T47D (cell line): ENCODE measurements at regions not wholly inside any gene's neighbourhood (a gene's known extent, or its start where the extent isn't known, plus 50 kb on each side); places are given as distances from the start of the nearest gene placed in this dataset.
A peak's percentile ranks its signal among the peaks of the same experiment; 100 is the strongest.

Experiments
- DNase-seq, 2 experiments: peaks; one replicate each; pipeline versions ENCODE4 v3.0.0 to v3.0.0-alpha.2; 2011 to 2012; ENCODE audit warnings: low read depth in 1 of 2, low spot score in 1 of 2
- JUND ChIP-seq: IDR thresholded peaks from 2 replicates; pipeline ENCODE4 v1.6.1; 2012; ENCODE audit warnings: low read depth
- in situ Hi-C: cut with HindIII; loops from 2 replicates; pipeline ENCODE4 v1.10.0; 2016; ENCODE audit warnings: low sequenced_read_pairs, low pct_unique_long_range_greater_than_20kb

GRCh38 chr4:184879271-184879670 lies 53.5 kb upstream of the ACSL1 start:
- TF ChIP-seq JUND, result no peak
- in situ Hi-C loops, result no loop called here
- DNase-seq, result no peak

GRCh38 chr4:184882276-184882675 lies 56.5 kb upstream of the ACSL1 start:
- in situ Hi-C loops, result no loop called here
- no peak for TF ChIP-seq JUND
- no peak for DNase-seq

DNA sequence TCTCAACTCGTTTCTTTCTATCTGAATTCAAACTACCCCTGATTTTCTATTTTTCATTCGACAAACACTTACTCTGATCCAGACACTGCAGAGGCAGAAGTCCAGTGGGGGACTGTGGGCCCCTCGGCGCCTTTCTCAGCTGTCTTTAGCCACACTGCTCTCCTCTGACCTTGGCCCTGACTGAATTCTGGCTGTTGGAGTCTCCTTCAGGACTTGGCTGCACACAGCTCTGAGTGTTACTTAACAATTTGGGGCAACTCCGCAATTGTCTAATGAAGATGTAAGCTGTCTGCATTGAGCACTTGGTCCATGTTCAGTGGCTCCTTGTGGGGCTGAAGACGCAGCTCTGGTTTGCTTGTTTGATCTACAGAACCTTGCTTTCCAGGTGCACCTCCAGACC lies 57.3 kb upstream of the ACSL1 start:
- TF ChIP-seq JUND, result no peak
- in situ Hi-C loops, result no loop called here

DNA sequence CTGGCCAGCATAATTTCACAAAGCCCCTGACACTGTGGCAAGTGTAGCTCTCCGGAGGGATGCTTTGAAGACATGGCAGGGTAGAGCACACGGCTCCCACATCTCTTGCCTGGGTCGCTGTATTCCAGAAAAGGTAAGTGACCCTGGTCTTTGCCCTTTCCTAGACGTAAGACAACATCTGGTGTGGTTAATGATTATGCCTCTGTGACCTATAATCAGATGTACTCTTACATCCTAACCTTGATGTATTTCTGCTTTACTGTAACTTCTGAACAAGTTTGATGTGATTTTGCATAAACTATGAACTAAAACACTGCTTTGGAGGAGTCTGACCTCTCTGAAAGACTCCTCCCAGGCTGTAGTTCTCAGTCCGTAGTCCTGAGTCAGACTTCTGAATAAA lies 59.1 kb upstream of the ACSL1 start:
- TF ChIP-seq JUND, result no peak
- no peak for DNase-seq
- in situ Hi-C loops, result no loop called here

More for the DNA sequence above, 57.3 kb upstream of the ACSL1 start:
- no peak for DNase-seq

DNA sequence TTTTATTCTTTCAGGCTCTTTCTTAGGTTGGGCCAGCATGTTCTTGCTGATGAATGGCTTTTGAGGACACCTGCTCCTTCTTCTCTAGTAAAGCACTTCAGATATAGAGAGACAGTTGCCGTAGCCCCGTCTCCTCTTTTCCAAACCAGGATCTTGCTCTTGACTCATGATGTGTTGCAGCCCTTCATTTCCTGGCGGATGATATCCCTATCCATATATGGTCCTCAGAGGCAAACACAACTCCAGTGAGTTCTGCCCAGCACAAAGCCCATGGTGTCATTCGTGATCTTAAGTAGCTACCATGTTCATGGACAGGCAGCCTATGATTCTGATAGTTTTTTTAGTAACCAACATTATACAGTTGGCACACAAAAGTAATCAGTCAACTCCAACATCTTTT lies 59.8 kb upstream of the ACSL1 start:
- no peak for TF ChIP-seq JUND
- DNase-seq, result no peak
- in situ Hi-C loops, result no loop called here

- no peak for DNase-seq
- in situ Hi-C loops, result no loop called here
These were observed 61.6 kb upstream of the ACSL1 start for GRCh38 chr4:184887333-184887732.

GRCh38 chr4:184887947-184888346 lies 62.2 kb upstream of the ACSL1 start:
- in situ Hi-C loops, result no loop called here
- DNase-seq, result no peak
- no peak for TF ChIP-seq JUND

More at GRCh38 chr4:184887333-184887732, 61.6 kb upstream of the ACSL1 start:
- no peak for TF ChIP-seq JUND

DNA sequence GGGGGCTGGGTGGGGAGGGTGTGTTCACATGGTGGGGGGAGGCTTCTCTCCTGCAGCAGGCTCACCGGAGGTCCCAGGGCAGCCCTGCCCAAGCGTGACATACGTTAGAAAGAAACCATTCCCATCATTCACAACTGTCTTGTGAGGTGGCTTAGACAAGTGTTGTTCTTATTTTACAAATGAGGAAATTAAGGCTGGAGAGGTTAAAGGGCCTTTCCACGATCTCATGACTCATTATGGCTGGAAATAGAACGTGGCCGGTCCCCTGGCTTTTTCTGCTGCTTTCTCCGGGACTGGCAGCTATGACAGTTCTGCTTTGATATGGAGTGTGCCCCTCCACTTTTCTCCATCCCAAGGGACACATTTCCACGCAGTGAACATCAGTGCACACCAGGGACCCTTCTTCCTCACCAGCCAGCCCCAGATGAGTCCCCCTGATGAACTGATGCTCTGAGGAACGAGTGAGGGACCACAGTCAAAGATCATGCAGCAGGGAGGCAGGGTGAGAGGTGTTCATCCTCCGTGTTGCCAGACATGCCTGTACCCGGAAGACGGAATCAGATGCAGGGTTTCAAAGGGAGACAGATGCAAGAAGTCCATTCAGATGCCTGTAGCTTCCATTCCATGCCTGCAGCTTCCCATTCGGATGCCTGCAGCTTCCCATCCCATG lies 64.0 kb upstream of the ACSL1 start:
- no peak for TF ChIP-seq JUND
- no peak for DNase-seq
- in situ Hi-C loops, result no loop called here

GRCh38 chr4:184890499-184890898 lies 64.7 kb upstream of the ACSL1 start:
- in situ Hi-C loops, result no loop called here
- no peak for DNase-seq
- no peak for TF ChIP-seq JUND

- TF ChIP-seq JUND, result no peak
- in situ Hi-C loops, result no loop called here
- no peak for DNase-seq
These were observed 66.1 kb upstream of the ACSL1 start for GRCh38 chr4:184891816-184892397.

DNA sequence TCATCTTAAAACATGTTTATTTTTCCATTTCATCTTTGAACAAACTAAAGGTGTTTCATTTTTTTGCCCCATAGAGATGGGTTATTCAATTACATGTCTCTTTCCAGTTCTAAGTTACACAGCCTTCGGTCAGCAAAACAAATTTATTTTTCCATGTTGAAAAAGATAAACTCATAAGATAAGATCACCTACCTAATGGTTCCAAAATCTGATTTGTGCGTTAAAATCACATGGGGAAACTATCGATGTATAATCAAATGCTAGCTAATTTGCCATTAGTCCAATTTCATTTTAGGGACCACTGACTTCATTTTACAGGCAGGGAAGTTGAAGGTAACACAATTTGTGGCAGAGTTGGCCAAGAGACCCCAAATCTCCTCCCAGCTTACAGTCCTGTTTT lies 67.2 kb upstream of the ACSL1 start:
- peak; percentile 15; the same call in 1 of the 2 replicates for TF ChIP-seq JUND
- in situ Hi-C loops, result no loop called here
- DNase-seq, result no peak

GRCh38 chr4:184893801-184894571 lies 68.2 kb upstream of the ACSL1 start:
- in situ Hi-C loops, result no loop called here
- DNase-seq, result peak in 1 of 2 experiments; percentile 82
- peak; percentile 51; the same call in 1 of the 2 replicates for TF ChIP-seq JUND
